ENCODE measurements at regions not wholly inside any gene's neighbourhood (a gene's known extent, or its start where the extent isn't known, plus 50 kb on each side); places are given as distances from the start of the nearest gene placed in this dataset.
"Not testable (repeated sequence)": the region's sequence is repeated elsewhere in the genome, so short reads cannot be mapped to it uniquely, and the experiment has no call there.

- DNase-seq: no peak
These were observed 504.6 kb upstream of the NECTIN3 start for GRCh38 chr3:110567029-110567428.

- DNase-seq: no peak
These were observed 503.4 kb upstream of the NECTIN3 start for GRCh38 chr3:110568246-110568645.

GRCh38 chr3:110569073-110569472, 502.5 kb upstream of the NECTIN3 start:
- DNase-seq: no peak

- no peak for DNase-seq
These were observed 495.9 kb upstream of the NECTIN3 start for GRCh38 chr3:110575702-110576101.

GRCh38 chr3:110576960-110577359, 494.7 kb upstream of the NECTIN3 start:
- DNase-seq: no peak

- DNase-seq: no peak
These were observed 493.8 kb upstream of the NECTIN3 start for GRCh38 chr3:110577854-110578253.

DNA sequence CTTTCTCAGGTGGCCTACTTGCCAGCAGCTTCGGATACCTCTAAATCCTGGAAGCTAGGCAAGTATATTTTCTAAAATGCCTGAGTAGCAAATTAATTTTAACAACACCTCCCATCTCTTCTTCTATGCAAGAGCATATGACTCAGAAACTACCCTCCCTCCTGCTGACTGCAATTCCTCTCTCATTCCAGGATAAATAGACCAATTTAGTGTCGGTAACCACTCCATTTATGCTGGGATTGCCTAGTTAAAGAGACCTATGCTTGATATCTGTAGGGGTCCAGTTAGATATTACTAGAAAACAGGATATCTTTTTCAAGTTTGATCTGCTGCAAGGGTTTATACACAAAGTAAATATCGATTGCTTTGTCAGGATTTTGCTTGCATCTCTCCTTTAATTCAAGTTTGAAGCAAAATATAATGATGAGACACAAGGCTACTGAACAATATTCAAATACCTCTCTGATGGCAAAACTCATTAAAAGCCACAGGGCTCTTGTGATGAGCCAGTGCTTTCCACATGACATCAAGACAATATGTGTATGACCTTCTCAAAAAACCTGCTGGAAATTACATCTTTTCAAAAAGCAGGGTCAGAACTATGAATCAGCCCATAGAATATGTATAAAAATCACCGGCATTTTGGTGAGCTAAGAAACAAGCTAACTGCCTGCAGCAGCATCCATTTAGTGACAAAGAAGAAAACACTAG, 491.6 kb upstream of the NECTIN3 start:
- peak; percentile 22 for DNase-seq

- no peak for DNase-seq
These were observed 488.2 kb upstream of the NECTIN3 start for GRCh38 chr3:110583373-110583935.

DNA sequence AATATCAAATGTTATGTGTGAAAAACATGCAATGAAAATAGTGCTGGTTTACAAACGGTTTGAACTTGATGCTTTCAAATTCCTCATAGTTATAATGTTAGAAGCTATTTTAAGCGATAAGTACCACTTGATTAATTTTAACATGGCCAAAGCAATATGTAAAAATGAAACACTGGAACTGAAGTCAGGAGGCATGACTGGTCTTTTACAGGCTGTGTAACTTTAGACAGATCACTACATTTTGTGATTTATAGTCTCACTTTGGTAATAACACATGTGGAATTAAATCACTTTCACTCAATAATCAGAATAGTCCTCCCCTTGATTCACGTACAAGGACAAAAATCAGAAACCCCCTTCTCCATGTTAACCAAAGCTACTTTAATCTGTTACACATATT, 482.7 kb upstream of the NECTIN3 start:
- no peak for DNase-seq

DNA sequence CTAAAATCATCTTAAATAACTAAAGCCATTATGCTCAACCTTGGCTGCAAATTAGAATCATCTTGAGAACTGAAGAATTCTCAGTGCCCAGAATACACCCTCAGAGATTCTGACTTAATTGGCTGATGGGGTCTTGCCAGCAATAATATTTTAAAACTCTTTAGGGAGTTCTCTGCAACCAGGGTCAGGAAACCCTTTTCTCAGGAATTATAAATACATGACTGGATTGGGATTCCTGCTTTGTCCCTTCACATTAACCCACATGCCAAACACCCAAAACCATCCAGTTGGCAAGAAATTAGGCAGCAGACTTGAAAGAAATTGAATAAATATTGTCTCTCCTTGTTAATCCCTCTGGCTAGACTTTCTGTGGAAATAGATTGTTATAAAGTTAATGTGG, 482.3 kb upstream of the NECTIN3 start:
- no peak for DNase-seq

DNA sequence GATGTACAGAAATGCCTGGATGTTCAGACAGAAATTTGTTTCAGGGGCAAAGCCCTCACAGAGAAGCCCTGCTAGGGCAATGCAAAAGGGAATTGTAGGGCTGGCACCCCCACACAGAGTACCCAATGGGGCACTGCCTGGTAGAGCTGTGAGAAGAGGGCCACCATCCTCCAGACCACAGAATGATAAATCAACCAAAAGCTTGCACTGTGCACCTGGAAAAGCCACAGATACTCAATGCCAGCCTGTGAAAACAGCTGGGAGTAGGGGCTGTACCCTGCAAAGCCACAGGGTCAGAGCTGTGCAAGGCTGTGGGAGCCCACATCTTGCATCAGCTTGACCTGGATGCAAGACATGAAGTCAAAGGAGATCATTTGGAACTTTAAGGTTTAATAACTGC, 477.9 kb upstream of the NECTIN3 start:
- DNase-seq: no peak

DNA sequence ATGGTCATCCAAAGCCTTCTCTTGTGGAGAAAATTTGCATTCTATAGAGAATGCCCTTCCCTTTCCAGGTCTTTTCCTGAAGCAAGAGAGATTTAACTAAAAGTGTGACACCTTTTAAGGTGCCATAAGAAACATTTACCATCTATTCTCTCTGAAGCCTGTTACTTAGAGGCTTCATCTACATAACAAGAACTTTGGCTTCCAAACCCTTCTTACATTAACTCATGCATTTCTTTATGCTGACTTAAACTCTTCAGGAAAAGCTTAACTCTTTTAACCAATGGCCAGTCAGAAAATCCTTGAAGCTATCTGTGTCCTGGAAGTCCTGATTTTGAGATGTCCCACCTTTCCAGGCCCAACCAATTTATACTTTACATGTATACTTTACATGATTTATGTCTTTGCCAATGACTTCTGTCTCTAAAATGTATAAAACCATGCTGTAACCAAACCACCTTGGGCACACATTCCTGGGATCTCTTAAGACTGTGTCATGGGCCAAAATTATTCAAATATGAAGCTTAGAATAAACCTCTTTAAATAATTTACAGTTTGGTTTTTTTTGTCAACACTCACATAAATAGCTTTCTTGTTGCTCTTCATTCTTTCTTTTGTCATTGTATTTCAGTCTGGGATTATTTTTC, 472.6 kb upstream of the NECTIN3 start:
- DNase-seq: no peak

DNA sequence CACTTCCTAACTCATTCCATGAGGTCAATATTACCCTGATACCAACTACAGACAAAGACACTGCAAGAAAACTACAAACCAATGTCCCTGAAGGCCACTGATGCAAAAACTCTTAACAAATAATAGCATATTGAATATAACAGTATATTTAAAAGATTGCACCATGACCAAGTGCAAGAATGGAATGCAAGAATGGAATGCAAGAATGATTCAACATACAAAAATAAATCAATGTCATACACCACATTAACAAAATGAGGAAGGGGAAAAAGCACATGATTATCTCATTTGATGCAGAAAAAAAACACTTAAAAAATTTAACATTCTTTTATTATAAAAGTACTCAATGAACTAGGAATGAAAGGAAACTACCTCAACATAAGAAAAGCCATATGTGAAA, 463.1 kb upstream of the NECTIN3 start:
- no peak for DNase-seq

- DNase-seq: no peak
These were observed 459.6 kb upstream of the NECTIN3 start for GRCh38 chr3:110612045-110612444.

GRCh38 chr3:110614186-110614585, 457.4 kb upstream of the NECTIN3 start:
- no peak for DNase-seq

DNA sequence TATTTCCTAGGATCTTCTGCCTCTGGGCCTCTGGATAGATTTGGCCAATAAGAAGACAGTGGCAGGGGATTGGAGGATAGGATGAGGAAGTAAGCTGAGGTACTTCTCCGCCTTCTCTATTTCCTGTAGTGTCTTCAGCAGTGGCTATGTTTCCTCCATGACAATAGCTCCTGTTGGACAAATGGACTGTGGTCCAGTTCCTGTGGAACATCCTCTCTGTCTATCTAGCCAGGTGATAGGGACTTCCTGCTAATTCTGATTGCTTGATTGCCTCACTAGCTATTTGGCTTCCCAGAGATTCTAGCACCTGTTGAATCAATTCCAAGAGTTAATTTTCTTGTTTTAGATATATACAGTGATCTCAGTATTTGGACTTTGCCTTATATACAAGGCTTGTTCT, 456.2 kb upstream of the NECTIN3 start:
- DNase-seq: no peak

- peak; percentile 59 for DNase-seq
These were observed 452.9 kb upstream of the NECTIN3 start for GRCh38 chr3:110618512-110619226.

- DNase-seq: no peak
These were observed 451.5 kb upstream of the NECTIN3 start for GRCh38 chr3:110620118-110620517.

DNA sequence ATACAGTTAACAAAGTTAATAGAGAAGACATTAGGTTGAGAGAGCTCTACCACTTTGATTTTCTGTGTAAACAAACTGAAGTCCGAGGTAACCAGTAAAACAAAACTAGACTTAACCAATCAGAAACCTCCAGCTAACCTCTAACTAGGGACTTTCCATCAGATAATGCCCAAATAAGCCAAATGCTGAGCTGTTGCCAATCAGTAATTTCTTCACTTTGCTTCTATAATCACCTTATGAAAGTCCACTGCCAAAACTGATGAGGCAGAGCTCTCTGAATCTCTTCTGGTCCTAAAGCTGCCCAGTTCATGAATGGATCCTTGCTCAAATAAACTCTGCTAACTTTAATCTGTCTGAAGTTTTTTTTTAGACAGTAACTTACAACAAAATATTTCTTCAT, 448.0 kb upstream of the NECTIN3 start:
- DNase-seq: no peak

GRCh38 chr3:110624576-110624975, 447.0 kb upstream of the NECTIN3 start:
- no peak for DNase-seq

GRCh38 chr3:110625201-110625747, 446.3 kb upstream of the NECTIN3 start:
- DNase-seq: no peak

DNA sequence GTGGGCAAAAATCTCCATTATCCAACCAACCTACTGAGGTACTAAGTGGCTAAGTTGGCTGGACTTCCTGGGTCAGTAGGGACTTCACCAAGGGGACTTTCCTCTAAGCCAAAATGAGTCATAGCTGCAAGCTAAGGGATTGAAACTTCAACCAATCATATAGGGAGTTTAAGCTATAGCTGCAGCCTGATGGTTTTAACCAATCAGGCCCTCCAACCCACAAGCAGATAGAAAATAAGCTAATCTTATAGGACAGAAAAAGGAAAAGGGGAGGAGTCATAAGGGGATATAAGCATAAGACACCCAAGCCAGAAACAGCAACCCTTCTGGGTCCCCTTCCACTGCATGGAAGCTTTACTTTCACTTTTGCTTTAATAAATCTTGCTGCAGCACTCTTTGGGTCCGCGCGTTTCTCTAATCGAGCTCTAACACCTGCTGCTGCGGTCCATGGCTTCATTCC, 444.9 kb upstream of the NECTIN3 start:
- not testable (repeated sequence) for DNase-seq

- DNase-seq: no peak
These were observed 442.8 kb upstream of the NECTIN3 start for GRCh38 chr3:110628650-110629301.
